Adrenal gland (tissue), 9 donors: ENCODE measurements at regions not wholly inside any gene's neighbourhood (a gene's known extent, or its start where the extent isn't known, plus 50 kb on each side); places are given as distances from the start of the nearest gene placed in this dataset.

ENCODE experiments used
- DNase-seq, 7 donors: peaks; one replicate each; pipeline ENCODE4 v3.0.0-alpha.2; 2019 to 2020
- H3K27ac ChIP-seq, 5 donors: fragments of 200-600 bp; sonication (generic) in 4 of 5; 1 replicate in 3 of 5; 2 replicates in 2 of 5; pipeline versions ENCODE4 v1.5.1 to v1.8.0; 2016 to 2020; ENCODE audit warnings: mild to moderate bottlenecking in 1 of 5
- H3K27me3 ChIP-seq: fragments of 200-600 bp; 2 replicates; pipeline ENCODE4 v1.8.0; 2021
- H3K36me3 ChIP-seq, 2 donors: fragments of 200-600 bp; replicated peaks in 1 of 2; 1 replicate in 1 of 2; 2 replicates in 1 of 2; pipeline versions ENCODE4 v1.5.1 to v1.8.0; 2018 to 2022
- H3K4me1 ChIP-seq, 2 donors: fragments of 200-600 bp; replicated peaks in 1 of 2; 1 replicate in 1 of 2; 2 replicates in 1 of 2; pipeline versions ENCODE4 v1.5.1 to v1.8.0; 2018 to 2021
- H3K4me3 ChIP-seq, 4 donors: fragments of 200-600 bp; sonication (generic) in 3 of 4; one replicate each; pipeline ENCODE4 v1.5.1; 2016 to 2018
- H3K9me3 ChIP-seq, 3 donors: fragments of 200-600 bp; sonication (generic) in 1 of 3; replicated peaks in 1 of 3; 1 replicate in 2 of 3; 2 replicates in 1 of 3; pipeline versions ENCODE4 v1.5.1 to v1.8.0; 2016 to 2021
- CTCF ChIP-seq, 6 experiments: fragments of 450-650 bp in 4 of 6; fragments of 200-600 bp in 2 of 6; sonication (generic) in 1 of 6; IDR thresholded peaks; 1 replicate in 5 of 6; 2 replicates in 1 of 6; pipeline versions ENCODE4 v1.5.1 to v1.8.0; 2016 to 2021; ENCODE audit warnings: antibody characterized with exemption in 6 of 6, mild to moderate bottlenecking in 2 of 6, moderate library complexity in 1 of 6
- POLR2A ChIP-seq, 2 donors: fragments of 450-650 bp; IDR thresholded peaks; one replicate each; pipeline ENCODE4 v1.6.1; 2017; ENCODE audit warnings: antibody characterized with exemption in 2 of 2, mild to moderate bottlenecking in 2 of 2, moderate library complexity in 1 of 2
- WGBS, 4 donors: extraction: QIAGEN DNeasy Blood & Tissue Kit in 2 of 4; methylation state at CpG; one replicate each; pipeline versions ENCODE4 v1.1.5 to v1.1.7; 2013 to 2017; 5-methylcytosine and 5-hydroxymethylcytosine counted together
- intact Hi-C, 2 donors: fragments of 100-400 bp; cut with DNase I; formaldehyde crosslinking; loops; one replicate each; pipeline versions ENCODE4 v1.14.1 to v1.15.0; 2022 to 2023
- donor health status: healthy with polysubstance abuse.
- donor health status: Bipolar disorder and iron deficiency.
- donor health status: DM: yes; HTN: yes; CAD: no.
- donor health status: DM: no; HTN: no; CAD: no.
- donor health status: DM: no; HTN: no; CAD: no.

GRCh38 chr21:19400223-19400770 is 996.7 kb upstream of the TMPRSS15 start:
- no peaks in the 10 kb centered on the region for H3K27me3 ChIP-seq
- no peak overlapping the region for H3K4me3 ChIP-seq
- no peak overlapping the region for H3K27ac ChIP-seq
- no peak for TF ChIP-seq POLR2A (IDR thresholded peaks at IDR 0.05)
- TF ChIP-seq CTCF (IDR thresholded peaks at IDR 0.05): no peak
- 75 to 83% (median 79%) methylated on average over 5 of the region's 5 CpGs for WGBS, 4 donors
- no peaks in the 10 kb centered on the region for H3K4me1 ChIP-seq
- no peaks in the 10 kb centered on the region for H3K36me3 ChIP-seq
- intact Hi-C loops: no loop called here
- no peak for DNase-seq
- H3K9me3 ChIP-seq: no peaks in the 10 kb centered on the region

- Histone ChIP-seq H3K4me3 (no peak overlapping the region), H3K36me3 (no peaks in the 10 kb centered on the region), H3K27ac (no peak overlapping the region), H3K27me3 (no peaks in the 10 kb centered on the region), H3K9me3 (no peaks in the 10 kb centered on the region), H3K4me1 (no peaks in the 10 kb centered on the region)
- TF ChIP-seq CTCF (IDR thresholded peaks at IDR 0.05): no peak
- TF ChIP-seq POLR2A (IDR thresholded peaks at IDR 0.05): no peak
- intact Hi-C loops: no loop called here
- no peak for DNase-seq
Measured at GRCh38 chr21:19402870-19403269, 999.3 kb upstream of the TMPRSS15 start.

- intact Hi-C loops: no loop called here
- no peak for DNase-seq
- Histone ChIP-seq H3K4me3 (no peak overlapping the region), H3K36me3 (no peaks in the 10 kb centered on the region), H3K27me3 (no peaks in the 10 kb centered on the region), H3K4me1 (no peaks in the 10 kb centered on the region), H3K9me3 (no peaks in the 10 kb centered on the region), H3K27ac (no peak overlapping the region)
- TF ChIP-seq POLR2A (IDR thresholded peaks at IDR 0.05): no peak
- no peak for TF ChIP-seq CTCF (IDR thresholded peaks at IDR 0.05)
- 69 to 78% (median 75%) methylated on average over 2 of the region's 2 CpGs for WGBS, 4 donors
Measured at GRCh38 chr21:19405326-19405725, 1001.7 kb upstream of the TMPRSS15 start.

- no peaks in the 10 kb centered on the region for H3K36me3 ChIP-seq
- DNase-seq: no peak
- TF ChIP-seq CTCF (IDR thresholded peaks at IDR 0.05) (no peak), POLR2A (IDR thresholded peaks at IDR 0.05) (no peak)
- no peak overlapping the region for H3K4me3 ChIP-seq
- H3K9me3 ChIP-seq: no peaks in the 10 kb centered on the region
- no peaks in the 10 kb centered on the region for H3K4me1 ChIP-seq
- 58 to 68% (median 66%) methylated on average over 3 of the region's 3 CpGs for WGBS, 4 donors
- no peaks in the 10 kb centered on the region for H3K27me3 ChIP-seq
- H3K27ac ChIP-seq: no peak overlapping the region
- intact Hi-C loops: no loop called here
Measured at GRCh38 chr21:19420565-19420964, 1017.0 kb upstream of the TMPRSS15 start.
